BE2C (cell line): ENCODE measurements at regions not wholly inside any gene's neighbourhood (a gene's known extent, or its start where the extent isn't known, plus 50 kb on each side); places are given as distances from the start of the nearest gene placed in this dataset.
"Not testable (repeated sequence)": the region's sequence is repeated elsewhere in the genome, so short reads cannot be mapped to it uniquely, and the experiment has no call there.

Experiments
- DNase-seq: peaks from one replicate; pipeline ENCODE4 v3.0.0-alpha.2; 2020
- H3K27me3 ChIP-seq: fragments of 250-450 bp; sonication (Bioruptor Pico); 2 replicates; pipeline ENCODE4 v1.5.1; 2020; ENCODE audit warnings: mild to moderate bottlenecking
- H3K36me3 ChIP-seq: fragments of 250-450 bp; sonication (Bioruptor Pico); 2 replicates; pipeline ENCODE4 v1.5.1; 2020; ENCODE audit warnings: mild to moderate bottlenecking
- H3K4me1 ChIP-seq: fragments of 250-450 bp; sonication (Bioruptor Pico); 2 replicates; pipeline ENCODE4 v1.5.1; 2020
- H3K4me3 ChIP-seq: 2 replicates; pipeline ENCODE4 v1.5.1; 2011; ENCODE audit warnings: low read depth, low read length
- H3K9me3 ChIP-seq: fragments of 250-450 bp; sonication (Bioruptor Pico); 2 replicates; pipeline ENCODE4 v1.5.1; 2020
- CTCF ChIP-seq: IDR thresholded peaks from 2 replicates; pipeline ENCODE4 v1.5.1; 2012; ENCODE audit warnings: mild to moderate bottlenecking, low read depth, low read length

- Histone ChIP-seq H3K4me1 (no peaks in the 10 kb centered on the region), H3K9me3 (no peaks in the 10 kb centered on the region), H3K36me3 (no peaks in the 10 kb centered on the region), H3K27me3 (no peaks in the 10 kb centered on the region), H3K4me3 (no peak overlapping the region)
- no peak for DNase-seq
- no peak for TF ChIP-seq CTCF
Observed at GRCh38 chr2:155972916-155973315, 359.6 kb downstream of the NR4A2 start.

- H3K27me3 ChIP-seq, H3K4me3 ChIP-seq, H3K9me3 ChIP-seq, DNase-seq, H3K4me1 ChIP-seq, H3K36me3 ChIP-seq: not testable (repeated sequence)
Observed at GRCh38 chr2:155966064-155966471, 366.5 kb downstream of the NR4A2 start.

GRCh38 chr2:155965415-155966063 is 367.0 kb downstream of the NR4A2 start:
- no peaks in the 10 kb centered on the region for H3K36me3 ChIP-seq
- no peaks in the 10 kb centered on the region for H3K27me3 ChIP-seq
- H3K4me3 ChIP-seq: no peak overlapping the region
- H3K4me1 ChIP-seq: no peaks in the 10 kb centered on the region
- no peak for TF ChIP-seq CTCF
- H3K9me3 ChIP-seq: no peaks in the 10 kb centered on the region
- no peak for DNase-seq

- Histone ChIP-seq H3K4me1 (no peaks in the 10 kb centered on the region), H3K9me3 (no peaks in the 10 kb centered on the region), H3K4me3 (no peak overlapping the region), H3K36me3 (no peaks in the 10 kb centered on the region), H3K27me3 (no peaks in the 10 kb centered on the region)
- no peak for DNase-seq
- TF ChIP-seq CTCF: no peak
Observed at GRCh38 chr2:155961641-155962040, 370.9 kb downstream of the NR4A2 start.

GRCh38 chr2:155958834-155959233 is 373.7 kb downstream of the NR4A2 start:
- DNase-seq: no peak
- Histone ChIP-seq H3K27me3 (no peaks in the 10 kb centered on the region), H3K9me3 (no peaks in the 10 kb centered on the region), H3K4me1 (no peaks in the 10 kb centered on the region), H3K36me3 (no peaks in the 10 kb centered on the region), H3K4me3 (no peak overlapping the region)
- no peak for TF ChIP-seq CTCF

- Histone ChIP-seq H3K9me3 (no peaks in the 10 kb centered on the region), H3K4me3 (no peak overlapping the region), H3K27me3 (no peaks in the 10 kb centered on the region), H3K4me1 (no peaks in the 10 kb centered on the region), H3K36me3 (no peaks in the 10 kb centered on the region)
- no peak for TF ChIP-seq CTCF
- DNase-seq: no peak
Observed at GRCh38 chr2:155947069-155947468, 385.5 kb downstream of the NR4A2 start.

GRCh38 chr2:155944218-155944617 is 388.3 kb downstream of the NR4A2 start:
- Histone ChIP-seq H3K9me3 (no peaks in the 10 kb centered on the region), H3K4me1 (no peaks in the 10 kb centered on the region), H3K36me3 (no peaks in the 10 kb centered on the region), H3K27me3 (no peaks in the 10 kb centered on the region), H3K4me3 (no peak overlapping the region)
- TF ChIP-seq CTCF: no peak
- DNase-seq: no peak
